ENCODE measurements at regions not wholly inside any gene's neighbourhood (a gene's known extent, or its start where the extent isn't known, plus 50 kb on each side); places are given as distances from the start of the nearest gene placed in this dataset.

DNA sequence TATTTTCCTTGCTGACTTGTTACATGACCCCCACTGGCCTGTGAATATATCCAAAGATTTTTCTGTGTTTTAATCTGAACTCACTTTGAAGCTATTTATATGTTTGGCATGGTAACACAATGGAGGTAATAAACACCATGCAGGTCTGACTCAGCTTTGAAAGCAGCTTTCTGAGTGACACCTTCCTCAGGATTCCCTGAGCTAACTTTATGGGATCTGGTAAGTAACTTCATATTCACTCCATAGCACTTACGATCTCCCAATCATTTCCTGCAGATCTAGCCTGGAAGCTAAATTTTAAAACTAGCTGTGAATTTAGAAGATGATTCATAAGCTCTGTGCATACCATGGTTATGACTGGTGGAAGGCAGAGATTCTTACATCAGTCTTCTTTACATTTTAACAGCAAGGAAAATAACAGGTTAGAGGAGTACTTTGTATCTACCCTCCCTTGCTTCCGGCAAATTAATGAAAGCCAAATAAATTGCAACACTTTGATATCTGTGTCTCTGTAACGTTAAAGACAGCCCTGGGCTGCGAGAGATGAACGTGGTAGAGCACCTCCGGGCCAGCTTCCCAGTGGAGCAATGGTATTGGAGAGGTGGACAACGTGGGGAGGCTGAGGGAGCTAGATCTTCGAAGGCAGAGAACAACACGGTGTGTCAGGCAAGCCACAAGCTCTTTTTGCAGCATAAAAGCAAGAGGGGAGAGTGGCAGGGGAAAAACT, 170.2 kb upstream of the KLF14 start:
- FAIRE-seq (peak; percentile 94), DNase-seq (ENCODE audit: low read depth, low spot score) (peak; percentile 96)
- peak overlapping the region; percentile 92 for H3K9ac ChIP-seq (replicated peaks; ENCODE audit: extremely low read depth, insufficient read depth, low read length)
- dilution Hi-C loops (cut with MboI; ENCODE audit: extremely low pct_ligation_motif_present, low sequenced_read_pairs) (no loop called here), intact Hi-C loops (cut with micrococcal nuclease) (loop anchor here (1.0 to 2.0 kb wide), 3 partner anchors 9 to 103 kb away; no protein-coding TSS in a partner anchor)
- H3K4me3 ChIP-seq (replicated peaks in 1 of 3; ENCODE audit: insufficient read depth in 1 of 3, low read depth in 1 of 3, low read length in 3 of 3), result peak overlapping the region in 1 of 3 experiments; percentile 18
- no peaks in the 10 kb centered on the region for H3K9me1 ChIP-seq (replicated peaks; ENCODE audit: control insufficient read depth, extremely low read depth, insufficient read depth, low read length)
- no peaks in the 10 kb centered on the region for H4K20me1 ChIP-seq (replicated peaks; ENCODE audit: control insufficient read depth, extremely low read depth, insufficient read depth, low read length)
- no peak for TF ChIP-seq MYC (IDR thresholded peaks at IDR 0.05; ENCODE audit: low read depth, low read length)
- TF ChIP-seq JUN (IDR thresholded peaks at IDR 0.05; ENCODE audit: borderline replicate concordance, insufficient read depth, insufficient read length, low read depth), result peak; percentile 96
- TF ChIP-seq GATA2 (IDR thresholded peaks at IDR 0.05; ENCODE audit: insufficient read depth, insufficient read length, low read depth, low read length), result peak; percentile 77
- TF ChIP-seq POLR2AphosphoS5 (IDR thresholded peaks at IDR 0.05; ENCODE audit: insufficient read depth, low read depth, low read length), result no peak
- TF ChIP-seq, protein P1, sequence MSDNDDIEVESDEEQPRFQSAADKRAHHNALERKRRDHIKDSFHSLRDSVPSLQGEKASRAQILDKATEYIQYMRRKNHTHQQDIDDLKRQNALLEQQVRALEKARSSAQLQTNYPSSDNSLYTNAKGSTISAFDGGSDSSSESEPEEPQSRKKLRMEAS (IDR thresholded peaks at IDR 0.05; ENCODE audit: insufficient read depth, insufficient read length), result no peak
- TF ChIP-seq FOS (IDR thresholded peaks at IDR 0.05; ENCODE audit: borderline replicate concordance, insufficient read depth, low read length), result peak; percentile 95
- TF ChIP-seq POLR2A (IDR thresholded peaks at IDR 0.05; ENCODE audit: low read depth, low read length), result no peak
- TF ChIP-seq, protein P2, sequence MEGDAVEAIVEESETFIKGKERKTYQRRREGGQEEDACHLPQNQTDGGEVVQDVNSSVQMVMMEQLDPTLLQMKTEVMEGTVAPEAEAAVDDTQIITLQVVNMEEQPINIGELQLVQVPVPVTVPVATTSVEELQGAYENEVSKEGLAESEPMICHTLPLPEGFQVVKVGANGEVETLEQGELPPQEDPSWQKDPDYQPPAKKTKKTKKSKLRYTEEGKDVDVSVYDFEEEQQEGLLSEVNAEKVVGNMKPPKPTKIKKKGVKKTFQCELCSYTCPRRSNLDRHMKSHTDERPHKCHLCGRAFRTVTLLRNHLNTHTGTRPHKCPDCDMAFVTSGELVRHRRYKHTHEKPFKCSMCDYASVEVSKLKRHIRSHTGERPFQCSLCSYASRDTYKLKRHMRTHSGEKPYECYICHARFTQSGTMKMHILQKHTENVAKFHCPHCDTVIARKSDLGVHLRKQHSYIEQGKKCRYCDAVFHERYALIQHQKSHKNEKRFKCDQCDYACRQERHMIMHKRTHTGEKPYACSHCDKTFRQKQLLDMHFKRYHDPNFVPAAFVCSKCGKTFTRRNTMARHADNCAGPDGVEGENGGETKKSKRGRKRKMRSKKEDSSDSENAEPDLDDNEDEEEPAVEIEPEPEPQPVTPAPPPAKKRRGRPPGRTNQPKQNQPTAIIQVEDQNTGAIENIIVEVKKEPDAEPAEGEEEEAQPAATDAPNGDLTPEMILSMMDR (IDR thresholded peaks at IDR 0.05; ENCODE audit: extremely low read depth in 1 of 2, insufficient read depth in 1 of 2, low read depth in 1 of 2, low read length in 2 of 2), result no peak
- TF ChIP-seq EZH2 (IDR thresholded peaks at IDR 0.05; ENCODE audit: borderline replicate concordance, low read depth, low read length, severe bottlenecking), result no peak
- no peaks in the 10 kb centered on the region for H3K9me3 ChIP-seq (replicated peaks; ENCODE audit: control insufficient read depth, insufficient read depth, low read length)
- H3K27me3 ChIP-seq (ENCODE audit: control insufficient read depth in 2 of 2, insufficient read depth in 2 of 2, low read length in 2 of 2), result no peaks in the 10 kb centered on the region
- H2AFZ ChIP-seq (ENCODE audit: low read depth, low read length), result no peak overlapping the region
- BruUV-seq (replicated peaks), result no TSS peak
- peak overlapping the region; percentile 64 for H3K4me2 ChIP-seq (ENCODE audit: insufficient read depth, low read length)
- peaks cover 84% of the 10 kb centered on the region for H3K4me1 ChIP-seq (ENCODE audit: control insufficient read depth, extremely low read depth, insufficient read depth, low read length)
- peak overlapping the region; percentile 96 for H3K27ac ChIP-seq (ENCODE audit: insufficient read depth, low read depth, low read length)
- peaks cover 89% of the 10 kb centered on the region for H3K79me2 ChIP-seq (ENCODE audit: control insufficient read depth, insufficient read depth, low read length)
- ChIA-PET CTCF (interaction anchor here (1.1 to 13.7 kb wide), 13 partner anchors 8 to 136 kb away, joined by 3 to 160 read pairs (median 6); no protein-coding TSS in a partner anchor), POLR2A (interaction anchor here (0.8 to 3.7 kb wide), 5 partner anchors 9 to 33 kb away, joined by 3 to 33 read pairs (median 3); no protein-coding TSS in a partner anchor)
- H3K36me3 ChIP-seq (ENCODE audit: control insufficient read depth in 2 of 2, extremely low read depth in 1 of 2, insufficient read depth in 2 of 2, low read length in 2 of 2), result peaks cover 11% of the 10 kb centered on the region in 2 experiments
